ENCODE measurements at regions not wholly inside any gene's neighbourhood (a gene's known extent, or its start where the extent isn't known, plus 50 kb on each side); places are given as distances from the start of the nearest gene placed in this dataset.

DNA sequence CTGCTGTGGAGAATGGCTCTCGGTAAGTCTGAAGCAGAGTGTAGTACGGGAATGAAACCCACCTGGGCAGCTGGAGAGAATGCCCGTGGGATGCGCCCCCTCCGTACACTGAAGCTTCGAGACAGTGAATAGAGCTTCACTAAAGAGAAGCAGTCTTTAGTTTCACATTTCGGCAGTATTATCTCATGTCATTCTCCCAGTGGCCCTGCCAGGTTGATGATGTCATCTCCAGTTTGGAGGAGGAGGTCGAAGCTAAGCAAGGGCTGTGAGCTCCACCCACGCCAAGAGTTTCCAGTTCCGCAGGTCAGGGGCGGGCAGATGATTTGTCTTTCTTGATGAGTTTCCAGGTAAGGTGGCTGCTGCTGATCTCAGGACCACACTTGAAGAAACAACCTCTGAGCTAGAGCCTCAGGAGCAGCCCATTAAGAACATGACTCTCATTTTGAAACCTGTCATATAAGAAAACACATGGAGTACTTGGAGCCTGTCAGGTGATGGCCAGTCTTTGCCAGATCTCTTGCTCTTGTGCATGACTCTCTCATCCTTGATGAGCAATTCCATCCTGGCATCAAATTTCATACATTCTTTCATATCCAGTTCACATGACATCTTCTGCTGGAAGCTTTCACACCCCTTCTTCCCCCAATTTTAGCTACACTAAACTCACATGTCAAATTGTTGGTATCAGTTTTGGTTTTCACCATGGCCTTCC lies 475.0 kb downstream of the RNF144A start:
- peak in 1 of 2 experiments; percentile 5 for DNase-seq

DNA sequence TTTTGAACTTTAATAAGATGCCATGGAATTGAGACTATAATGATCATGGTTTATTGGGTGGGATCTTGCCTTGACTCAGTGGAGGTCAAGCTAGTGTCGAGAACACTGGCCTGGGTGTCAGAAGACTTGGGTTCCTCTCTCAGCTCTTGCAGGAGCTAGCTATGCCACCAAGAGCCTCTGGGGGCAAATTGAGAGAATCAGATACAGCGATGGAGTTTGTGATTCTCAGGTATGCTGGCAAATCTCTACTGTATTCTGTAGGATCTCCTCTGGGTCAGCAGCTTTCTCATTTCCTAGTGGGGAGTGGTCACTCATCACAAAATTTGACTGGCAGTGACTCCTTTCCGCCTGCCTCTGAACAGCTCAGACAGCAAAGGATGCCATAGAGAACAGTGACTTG lies 477.0 kb downstream of the RNF144A start:
- no peak for DNase-seq

DNA sequence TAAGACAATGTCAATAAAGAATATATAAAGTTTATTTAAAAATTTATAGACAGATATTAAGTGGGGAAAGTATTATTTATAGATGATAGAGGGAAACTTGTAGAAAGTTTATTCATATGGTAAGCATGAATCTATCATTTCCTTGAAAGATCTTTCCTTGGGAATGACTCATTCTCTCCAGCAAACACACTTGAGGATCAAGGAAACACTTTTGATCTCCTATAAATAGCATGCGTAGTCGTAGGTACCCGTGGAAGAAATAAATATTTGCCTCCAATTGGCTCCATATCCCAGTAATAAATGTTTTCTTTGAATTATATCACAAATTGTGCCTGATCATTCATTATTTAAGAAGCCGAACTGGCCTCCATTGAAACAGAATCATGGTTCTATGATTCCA lies 483.4 kb downstream of the RNF144A start:
- DNase-seq, result no peak

DNA sequence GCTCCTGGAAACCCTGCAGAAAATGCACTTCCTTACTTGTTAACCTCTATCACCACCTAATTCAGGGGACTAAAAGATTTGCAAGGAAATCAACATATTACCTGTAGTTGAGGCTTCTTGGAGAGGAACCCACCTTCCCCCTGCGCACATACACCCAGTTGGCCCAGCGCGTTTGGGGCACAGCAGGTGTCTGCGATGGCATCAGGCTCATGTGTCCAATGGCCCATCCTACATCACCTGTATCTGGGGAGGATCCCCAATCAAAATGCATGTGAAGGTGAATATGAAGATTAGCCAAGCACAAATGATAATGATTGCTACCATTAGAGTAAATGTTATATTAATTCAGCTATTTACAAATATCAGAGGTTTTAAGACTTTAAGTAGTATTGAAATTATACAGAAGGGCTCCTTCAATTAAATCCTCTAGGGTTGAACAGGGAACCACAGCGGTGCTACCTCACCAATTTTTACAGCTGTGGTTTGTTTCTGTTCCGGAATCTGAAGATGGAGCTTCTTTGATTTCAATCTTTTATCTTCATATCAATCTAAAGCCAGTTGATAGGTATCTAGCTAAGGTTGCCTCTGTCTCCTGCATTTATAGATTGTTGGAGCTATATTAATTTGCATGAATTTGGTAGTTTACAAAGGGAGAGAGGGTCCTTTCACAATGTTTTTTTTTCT lies 486.0 kb downstream of the RNF144A start:
- DNase-seq, result no peak

DNA sequence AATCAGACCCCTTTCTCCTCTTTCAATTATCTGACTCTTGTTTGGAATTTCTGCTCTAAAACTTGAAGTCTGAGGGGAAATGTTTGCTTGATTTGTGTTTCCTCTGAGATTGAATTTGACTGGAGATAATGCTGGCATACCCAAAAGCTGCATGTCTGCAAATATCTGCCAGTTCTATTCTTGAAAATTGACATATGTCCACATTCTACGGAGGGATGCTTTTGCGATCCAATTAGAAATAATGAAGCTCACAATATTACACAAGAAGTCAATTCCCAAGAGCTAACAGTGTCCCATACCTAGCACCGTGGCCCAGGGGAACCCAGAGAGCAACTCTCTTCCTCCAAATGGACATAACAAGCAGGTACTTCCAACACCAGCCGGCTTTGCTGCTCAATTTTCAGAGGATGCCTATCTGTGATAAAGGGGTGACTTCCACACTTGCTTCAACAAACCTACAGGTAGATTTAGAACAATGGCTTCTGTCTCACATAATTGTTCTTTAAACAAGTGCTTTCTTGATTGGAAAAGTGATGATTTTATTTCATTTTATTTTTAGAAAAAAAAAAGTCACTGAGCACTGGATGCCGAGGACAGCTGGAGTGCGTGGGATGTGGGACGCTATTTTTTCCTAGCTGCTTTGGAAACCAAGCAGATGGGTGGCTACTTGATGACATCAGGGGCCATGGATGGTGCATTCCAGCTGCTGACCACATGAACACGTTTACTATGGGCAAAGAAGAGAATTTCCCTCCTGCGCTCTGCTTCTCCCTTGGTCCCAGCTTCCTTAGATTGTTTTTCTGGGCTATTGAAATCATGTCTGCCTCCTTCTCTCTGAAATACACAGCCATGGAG lies 488.9 kb downstream of the RNF144A start:
- no peak for DNase-seq

DNA sequence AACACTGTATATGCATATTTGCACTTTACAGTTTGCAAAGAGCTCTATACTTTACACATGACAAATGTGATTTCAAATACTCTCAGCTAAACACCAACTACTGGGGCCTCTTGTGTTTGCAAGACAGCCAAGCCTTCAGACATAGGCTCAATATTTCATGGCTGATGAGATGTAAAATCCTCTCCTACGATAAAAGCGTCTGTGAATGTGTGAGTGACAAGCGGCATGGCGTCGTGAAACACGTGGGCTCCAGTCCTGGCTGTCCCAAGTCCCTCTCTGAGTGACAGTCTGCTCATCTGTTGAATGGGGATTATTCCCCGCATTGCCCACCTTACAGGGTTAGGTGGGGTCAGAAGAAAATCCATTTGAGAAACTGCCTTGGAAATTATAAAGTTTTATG lies 489.8 kb downstream of the RNF144A start:
- DNase-seq, result no peak

DNA sequence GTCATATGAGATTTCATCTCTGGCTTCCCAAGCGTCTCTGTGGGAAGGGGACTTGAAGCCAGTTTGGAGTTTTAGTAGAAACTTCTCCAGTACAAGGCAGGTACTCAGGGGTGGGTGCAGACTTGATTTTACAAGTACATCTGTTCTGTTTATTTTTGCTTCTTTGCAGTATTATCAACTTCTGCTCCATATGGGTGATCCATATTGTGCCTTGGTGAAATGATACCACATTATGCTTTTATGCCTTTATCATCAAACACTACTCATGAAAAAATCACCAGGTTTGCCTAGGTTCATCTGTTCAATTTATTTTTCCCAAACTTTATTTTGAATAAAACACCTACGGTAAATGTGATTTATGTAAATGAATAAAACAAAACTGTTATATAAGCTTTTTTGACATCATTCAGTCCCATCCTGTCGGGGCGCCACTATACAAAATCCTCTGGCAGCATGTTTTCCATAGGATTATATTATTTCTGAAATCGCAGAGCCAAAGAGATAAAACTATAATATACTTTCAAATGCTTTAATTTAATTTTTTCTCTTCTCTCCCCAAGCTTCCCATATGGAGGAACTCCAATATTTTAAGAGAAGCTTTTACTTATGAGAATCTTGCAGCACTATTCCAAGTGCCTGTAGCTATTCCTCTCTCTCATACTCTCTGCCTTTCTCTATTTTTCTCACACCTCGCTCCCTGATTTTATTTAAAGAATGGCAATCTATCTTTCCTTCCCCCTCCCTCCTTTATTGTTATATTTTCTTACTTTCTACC lies 490.9 kb downstream of the RNF144A start:
- DNase-seq, result no peak

DNA sequence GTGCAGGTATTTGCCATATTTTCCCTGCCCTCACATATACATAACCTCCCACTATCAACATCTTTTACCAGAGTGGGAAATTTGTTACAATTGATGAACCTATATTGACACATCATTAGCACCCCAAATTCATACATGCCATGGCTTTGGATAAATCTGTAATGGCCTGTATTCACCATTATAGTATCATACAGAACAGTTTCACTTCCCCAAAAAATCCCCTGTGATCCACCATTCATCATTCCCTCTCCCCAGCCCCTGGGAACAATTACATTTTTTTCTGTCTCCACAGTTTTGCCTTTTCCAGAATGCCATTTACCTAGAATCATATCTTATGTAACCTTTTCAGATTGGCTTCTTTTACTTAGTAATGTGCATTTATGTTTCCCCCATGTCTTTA lies 494.5 kb downstream of the RNF144A start:
- no peak for DNase-seq

DNA sequence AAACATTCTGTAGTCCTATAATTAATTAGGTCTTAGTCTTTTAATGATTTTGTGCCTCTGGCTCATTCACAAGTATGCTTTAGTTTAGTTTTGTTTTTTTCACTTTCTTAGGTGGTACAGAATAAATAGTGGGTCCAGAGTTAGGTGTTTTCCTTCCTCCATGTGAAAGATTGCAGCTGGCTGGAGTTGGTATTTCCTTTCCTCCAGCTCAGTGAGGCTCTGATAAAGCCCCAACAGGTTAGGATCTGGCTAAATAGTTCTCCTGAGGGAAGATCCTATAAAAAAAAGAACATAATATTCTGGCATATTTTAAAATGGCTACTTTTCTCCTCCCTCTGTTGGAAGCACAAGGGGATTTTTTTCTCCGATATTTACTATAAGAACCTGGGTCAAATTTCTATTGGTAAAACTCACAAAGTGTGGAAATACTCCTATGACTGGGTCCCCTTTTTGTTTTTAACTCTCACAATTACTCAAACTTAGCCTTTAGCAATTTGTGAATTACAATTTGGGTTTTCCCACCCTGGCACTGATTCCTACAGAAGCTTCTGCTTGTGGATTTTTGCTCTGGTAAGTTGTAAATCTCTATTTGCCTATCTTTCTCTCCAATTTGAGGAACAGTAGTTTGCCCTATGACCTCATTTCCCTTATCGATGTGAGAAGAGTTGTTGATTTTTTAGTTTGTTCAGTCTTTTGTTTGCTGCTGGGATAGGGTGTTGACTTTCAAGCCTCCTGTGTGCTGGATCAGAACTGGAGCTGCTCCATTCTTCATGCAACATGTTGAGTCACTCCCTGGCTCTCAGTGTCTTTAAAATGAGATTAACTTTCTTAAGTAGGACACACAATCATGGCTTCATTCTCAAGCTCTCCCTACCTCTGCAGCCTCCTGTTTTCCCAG lies 500.9 kb downstream of the RNF144A start:
- DNase-seq, result no peak

DNA sequence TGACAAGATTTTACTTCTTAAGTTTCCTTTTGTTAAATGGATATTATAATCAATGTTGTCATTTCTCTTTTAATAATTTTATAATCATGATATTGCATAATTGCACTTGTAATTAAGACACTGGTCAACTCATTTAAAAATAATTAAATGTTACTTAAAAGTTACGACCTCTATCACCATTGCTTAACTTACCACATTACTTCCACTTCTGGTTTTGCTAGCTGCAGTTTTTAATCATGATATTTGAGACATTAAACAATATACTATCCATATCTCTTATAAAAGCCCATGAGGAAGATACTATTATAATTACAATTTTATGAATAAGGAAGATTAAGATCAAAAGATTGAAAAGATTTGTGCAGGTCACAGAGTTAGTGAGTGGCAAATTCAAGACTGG lies 502.0 kb downstream of the RNF144A start:
- no peak for DNase-seq

DNA sequence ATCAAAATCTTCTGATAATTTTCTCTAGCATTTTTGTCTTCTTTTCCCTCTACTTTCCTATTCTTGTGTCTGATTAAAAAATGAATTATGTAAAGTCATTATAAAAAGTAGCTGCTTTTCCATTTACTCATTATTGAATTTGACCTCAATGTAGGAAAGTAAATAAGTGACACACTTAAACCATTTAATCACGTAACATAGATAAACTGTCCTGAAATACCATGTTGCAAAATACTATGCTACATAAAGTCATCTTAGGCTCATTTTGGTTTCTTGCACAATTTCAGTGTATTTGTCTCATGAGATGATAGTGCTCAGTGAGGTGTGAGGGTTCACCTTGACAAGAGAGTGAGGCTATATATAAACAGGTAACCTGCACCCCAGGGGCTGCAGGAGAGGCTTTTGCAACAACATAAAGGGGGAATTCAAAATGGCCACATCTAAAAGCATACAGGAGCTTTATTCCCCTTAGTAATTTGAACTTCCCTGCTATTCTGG lies 502.7 kb downstream of the RNF144A start:
- DNase-seq, result no peak

DNA sequence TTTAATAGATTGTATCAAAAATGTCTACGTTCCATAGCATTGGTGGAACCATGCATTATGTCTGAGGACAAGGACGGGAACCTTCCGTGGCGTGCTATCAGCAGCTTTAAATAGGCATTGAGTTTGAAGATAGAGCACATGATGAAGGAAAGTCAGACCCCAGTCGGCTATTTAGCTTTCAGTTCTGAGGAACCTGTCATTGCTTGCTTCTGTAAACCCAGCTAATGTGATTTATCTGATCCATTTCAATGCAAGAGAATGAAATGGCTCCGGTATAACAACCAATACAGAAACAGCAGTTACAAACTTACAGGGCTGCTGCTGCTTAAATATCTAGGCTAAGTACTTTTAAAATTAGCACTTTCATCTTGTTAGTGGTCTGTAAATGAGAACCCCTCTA lies 503.3 kb downstream of the RNF144A start:
- DNase-seq, result no peak

DNA sequence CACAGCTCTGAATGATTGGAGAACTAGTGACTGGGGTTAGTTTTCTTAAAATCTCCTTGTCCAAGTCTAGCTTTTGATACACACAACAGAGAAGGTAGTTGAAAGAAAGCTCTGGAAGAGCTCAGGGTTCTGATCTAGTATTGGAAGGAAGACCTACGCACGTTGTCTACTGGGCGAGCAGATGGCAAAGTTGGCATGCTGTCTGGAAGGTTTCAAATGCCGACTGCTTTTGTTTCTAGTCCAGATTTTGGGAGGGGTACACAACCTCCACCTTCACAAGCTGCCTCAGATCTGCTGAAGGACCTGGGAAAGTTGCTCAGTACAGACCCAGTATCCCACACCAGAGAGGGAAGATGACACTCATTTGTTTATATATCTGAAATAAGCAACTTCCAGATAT lies 507.3 kb downstream of the RNF144A start:
- no peak for DNase-seq

DNA sequence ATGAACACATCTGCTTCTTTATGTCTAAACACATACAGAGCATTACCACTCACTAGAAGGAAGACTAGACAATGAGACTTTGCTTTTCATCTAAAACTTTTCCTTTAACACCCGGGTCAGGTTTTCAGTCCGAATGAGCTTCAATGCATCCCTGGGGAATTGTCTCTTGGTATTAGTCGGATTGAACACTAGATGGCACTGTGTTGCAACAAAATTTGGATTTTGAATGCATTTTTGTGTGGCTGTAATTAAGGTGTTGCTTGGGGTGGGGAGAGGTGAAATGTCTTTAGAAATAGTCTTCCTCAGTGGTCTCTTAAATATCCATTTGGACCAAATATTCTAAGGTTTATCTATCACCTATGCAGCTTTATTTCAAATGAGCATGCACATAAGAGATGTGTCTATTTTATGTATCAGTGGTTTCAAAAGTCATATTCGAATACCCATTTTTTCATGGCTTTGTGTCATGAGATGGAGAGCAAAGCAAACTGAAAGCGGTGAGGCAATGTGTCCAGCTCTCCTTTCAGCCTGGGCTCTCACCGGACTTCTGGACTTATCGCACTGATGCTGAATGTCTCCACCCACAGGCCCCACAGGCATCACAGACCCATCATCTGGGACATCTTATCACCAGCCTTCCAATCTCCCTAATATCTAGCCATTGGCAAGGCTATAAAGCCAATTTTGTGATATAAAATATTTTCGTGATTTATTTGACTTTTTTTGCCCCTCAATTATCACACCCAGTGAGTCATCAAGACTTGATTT lies 510.3 kb downstream of the RNF144A start:
- no peak for DNase-seq

DNA sequence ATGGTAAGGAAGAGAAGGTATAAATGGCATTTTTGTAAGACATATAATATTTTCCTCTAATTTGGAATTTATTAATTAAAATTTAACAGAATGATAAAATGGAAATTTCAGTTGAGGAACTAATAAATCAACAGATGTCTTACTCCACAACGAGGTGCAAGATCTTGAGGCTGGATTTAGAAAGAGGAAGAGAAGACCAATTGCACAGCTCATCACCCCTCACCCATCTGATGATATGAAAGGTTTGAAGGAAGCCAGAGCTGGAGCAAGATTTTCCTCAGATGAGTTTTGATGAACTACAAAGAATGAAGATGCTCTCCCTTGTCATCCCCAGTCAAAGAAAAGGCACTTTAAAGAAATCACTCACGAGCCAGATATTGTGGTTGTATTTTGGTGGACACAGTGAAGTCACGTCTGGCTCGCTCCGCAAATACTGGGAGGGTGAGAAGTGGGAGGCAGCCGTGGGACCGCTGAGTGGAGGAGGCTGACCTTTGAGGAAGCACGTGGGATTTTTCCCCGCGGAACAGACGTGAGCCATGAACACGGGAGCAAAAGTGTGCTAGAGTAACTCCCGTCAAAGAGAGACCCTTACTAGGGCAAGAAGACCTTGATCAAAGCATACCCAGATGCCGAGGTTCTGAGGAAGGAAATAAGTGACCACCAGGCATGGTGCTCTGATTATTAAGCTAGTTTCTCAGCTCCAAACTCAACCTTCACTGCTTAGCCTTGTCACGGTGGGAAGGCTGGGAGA lies 511.4 kb downstream of the RNF144A start:
- no peak for DNase-seq

DNA sequence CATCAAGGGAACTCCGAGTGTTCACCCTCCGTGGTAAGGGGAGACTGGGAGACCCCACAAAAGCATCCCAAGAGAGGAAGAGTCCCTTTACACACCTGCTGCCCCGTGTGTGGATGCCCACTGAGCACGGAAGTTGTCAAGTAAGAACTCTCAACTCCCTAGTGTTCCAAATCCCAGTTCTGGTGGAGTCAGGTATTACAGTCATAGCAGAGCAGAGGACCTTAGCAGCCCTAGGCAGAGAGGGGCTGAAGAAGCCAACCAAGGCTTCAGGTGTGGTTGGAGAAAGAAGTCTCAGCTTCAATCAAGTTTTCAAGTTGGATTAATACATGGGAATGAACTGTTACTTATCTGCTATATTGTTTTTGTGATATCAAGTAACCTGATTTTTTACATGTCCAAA lies 512.5 kb downstream of the RNF144A start:
- DNase-seq, result peak in 1 of 2 experiments; percentile 16

DNA sequence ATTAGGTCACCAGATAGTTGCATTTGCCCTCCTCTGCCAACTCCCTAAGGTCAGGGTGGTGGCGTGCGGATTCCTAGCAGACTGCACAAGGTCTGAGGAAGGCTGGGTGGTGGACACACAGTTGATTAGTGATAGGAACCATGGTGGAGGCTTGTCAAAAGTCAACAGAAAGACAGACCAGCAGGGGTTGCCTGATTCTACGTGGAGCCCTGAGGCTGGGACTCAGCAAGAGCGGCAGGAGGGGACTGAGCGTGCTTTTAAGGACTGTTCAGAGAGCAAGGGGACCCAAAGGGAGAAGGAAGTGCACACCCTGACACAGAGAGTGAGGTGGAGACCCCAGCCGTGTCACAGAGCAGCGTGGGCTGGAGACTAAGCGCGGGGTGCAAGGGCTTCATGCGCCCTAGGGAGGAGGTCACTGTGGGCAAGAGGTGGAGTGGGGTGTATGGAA lies 513.2 kb downstream of the RNF144A start:
- DNase-seq, result peak in 1 of 2 experiments; percentile 34

DNA sequence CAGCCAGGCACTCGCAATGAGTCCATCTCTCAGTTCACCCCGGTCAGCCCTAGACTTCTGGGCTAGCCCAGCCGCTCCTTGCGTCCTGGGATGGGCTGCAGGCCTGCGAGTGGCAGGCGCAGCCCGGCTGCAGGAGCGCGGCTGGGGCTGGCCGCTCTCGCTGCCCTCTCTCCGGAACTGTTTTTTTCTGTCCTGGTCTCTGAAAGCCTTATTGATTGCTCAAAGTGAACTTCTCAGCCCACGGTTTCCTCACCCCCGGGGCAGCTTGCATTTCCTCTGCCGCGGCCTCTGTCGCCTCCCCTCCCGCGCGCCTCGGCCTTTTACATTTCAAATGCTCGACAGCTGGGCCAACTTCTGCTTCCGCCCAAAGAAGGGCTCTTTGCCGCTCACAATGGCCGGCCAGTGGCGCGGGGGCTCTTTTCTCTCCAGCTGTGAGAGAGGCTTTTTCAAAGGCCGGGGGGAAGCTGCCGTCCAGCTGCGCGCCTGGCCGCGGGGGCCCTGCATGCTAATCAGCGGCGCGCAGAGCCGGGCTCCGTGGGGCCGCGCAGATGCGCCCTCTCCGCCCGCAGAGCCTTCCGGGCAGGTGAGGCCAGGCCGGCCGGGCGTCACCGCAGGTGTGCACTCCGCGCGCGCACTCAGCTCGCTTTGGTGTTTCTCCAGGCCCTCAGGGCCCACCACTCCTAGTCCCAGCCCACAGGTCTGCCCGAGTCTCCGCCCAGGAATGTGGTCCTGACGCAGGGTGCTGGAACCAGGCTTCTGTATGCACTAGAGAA lies 513.8 kb downstream of the RNF144A start:
- peak; percentile 68 to 73 for DNase-seq

DNA sequence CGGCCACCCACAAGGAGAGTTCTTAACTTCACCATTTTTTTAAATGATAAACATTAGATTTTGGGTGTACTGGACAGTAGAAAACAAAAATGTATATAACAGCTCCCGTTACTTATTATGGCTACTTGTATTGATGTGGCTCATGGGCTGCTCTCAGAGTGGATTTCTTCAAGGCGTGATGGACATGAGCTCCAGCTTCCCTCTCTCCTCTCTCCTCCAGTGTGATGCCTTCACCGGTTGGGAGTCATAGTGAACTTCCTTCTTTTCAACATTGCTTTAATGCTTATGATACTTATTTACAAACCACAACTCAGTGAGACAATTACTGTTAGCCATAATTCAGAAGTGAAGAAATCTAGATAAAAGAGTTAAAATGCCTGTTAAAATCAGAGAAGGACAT lies 515.2 kb downstream of the RNF144A start:
- no peak for DNase-seq

All from activated CD4-positive, alpha-beta T cell treated with anti-CD3 and anti-CD28 coated beads, Interleukin-2, amount 50 U/mL, for 48 hours (primary cell).